Keratinocyte (primary cell): ENCODE measurements at regions not wholly inside any gene's neighbourhood (a gene's known extent, or its start where the extent isn't known, plus 50 kb on each side); places are given as distances from the start of the nearest gene placed in this dataset.

Source experiments
- CTCF ChIP-seq, 3 experiments: IDR thresholded peaks in 1 of 3; conservative IDR thresholded peaks in 1 of 3; optimal IDR thresholded peaks in 1 of 3; 2 replicates in 2 of 3; 3 replicates in 1 of 3; pipeline versions ENCODE3 to v1.5.1; 2011; ENCODE audit warnings: low read length in 3 of 3, mild to moderate bottlenecking in 3 of 3, moderate library complexity in 2 of 3, control low read depth in 1 of 3, inconsistent platforms in 1 of 3; ENCODE audit not compliant: insufficient read depth in 2 of 3; ENCODE audit errors: extremely low read depth in 1 of 3
- EZH2 ChIP-seq: IDR thresholded peaks from one replicate; pipeline ENCODE4 v1.6.1; 2012; ENCODE audit warnings: inconsistent platforms, mild to moderate bottlenecking, low read length, moderate library complexity

GRCh38 chr1:79744746-79745145 lies 738.2 kb upstream of the ADGRL4 start:
- TF ChIP-seq CTCF (optimal IDR thresholded peaks at IDR 0.05 in 1 of 3, IDR thresholded peaks at IDR 0.05 in 1 of 3, conservative IDR thresholded peaks at IDR 0.05 in 1 of 3; ENCODE audit: extremely low read depth in 1 of 3, insufficient read depth in 2 of 3, low read length in 3 of 3) (no peak), EZH2 (no peak)
